HL-60 (cell line): ENCODE measurements at regions not wholly inside any gene's neighbourhood (a gene's known extent, or its start where the extent isn't known, plus 50 kb on each side); places are given as distances from the start of the nearest gene placed in this dataset. TPM values are rescaled to one million over a fixed set of nuclear protein-coding genes. Genes with fewer than 3 reads are reported as not detected.
A peak's percentile ranks its signal among the peaks of the same experiment; 100 is the strongest.
"Not testable (repeated sequence)": the region's sequence is repeated elsewhere in the genome, so short reads cannot be mapped to it uniquely, and the experiment has no call there.

Experiments used
- DNase-seq, 2 experiments: peaks; one replicate each; pipeline ENCODE4 v3.0.0-alpha.2; 2010 to 2020; ENCODE audit warnings: low read depth in 1 of 2, low spot score in 1 of 2
- H3K27ac ChIP-seq: fragments of 250-450 bp; sonication (Bioruptor Pico); replicated peaks from 2 replicates; pipeline ENCODE4 v1.5.1; 2020; ENCODE audit warnings: mild to moderate bottlenecking, moderate library complexity
- H3K27me3 ChIP-seq: fragments of 250-450 bp; sonication (Bioruptor Pico); 2 replicates; pipeline ENCODE4 v1.5.1; 2021; ENCODE audit warnings: mild to moderate bottlenecking, moderate library complexity; ENCODE audit not compliant: insufficient read depth, poor library complexity, severe bottlenecking
- H3K4me3 ChIP-seq: replicated peaks from 2 replicates; pipeline ENCODE4 v1.5.1; 2011; ENCODE audit warnings: mild to moderate bottlenecking, control low read depth, low read length; ENCODE audit not compliant: insufficient read depth
- POLR2AphosphoS5 ChIP-seq: IDR thresholded peaks from 2 replicates; pipeline ENCODE4 v1.6.1; 2012; ENCODE audit warnings: low read depth
- SPI1 ChIP-seq: IDR thresholded peaks from 2 replicates; pipeline ENCODE4 v1.6.1; 2012; ENCODE audit warnings: low read depth, mild to moderate bottlenecking, borderline replicate concordance
- microRNA-seq: library from miRNA; unstranded; fragments of <30 nt; microRNA quantifications from one replicate; pipeline ENCODE4, GENCODE V29; 2018

GRCh38 chr16:21539107-21539618, 60.2 kb upstream of the METTL9 start:
- H3K27ac ChIP-seq, DNase-seq: not testable (repeated sequence)

DNA sequence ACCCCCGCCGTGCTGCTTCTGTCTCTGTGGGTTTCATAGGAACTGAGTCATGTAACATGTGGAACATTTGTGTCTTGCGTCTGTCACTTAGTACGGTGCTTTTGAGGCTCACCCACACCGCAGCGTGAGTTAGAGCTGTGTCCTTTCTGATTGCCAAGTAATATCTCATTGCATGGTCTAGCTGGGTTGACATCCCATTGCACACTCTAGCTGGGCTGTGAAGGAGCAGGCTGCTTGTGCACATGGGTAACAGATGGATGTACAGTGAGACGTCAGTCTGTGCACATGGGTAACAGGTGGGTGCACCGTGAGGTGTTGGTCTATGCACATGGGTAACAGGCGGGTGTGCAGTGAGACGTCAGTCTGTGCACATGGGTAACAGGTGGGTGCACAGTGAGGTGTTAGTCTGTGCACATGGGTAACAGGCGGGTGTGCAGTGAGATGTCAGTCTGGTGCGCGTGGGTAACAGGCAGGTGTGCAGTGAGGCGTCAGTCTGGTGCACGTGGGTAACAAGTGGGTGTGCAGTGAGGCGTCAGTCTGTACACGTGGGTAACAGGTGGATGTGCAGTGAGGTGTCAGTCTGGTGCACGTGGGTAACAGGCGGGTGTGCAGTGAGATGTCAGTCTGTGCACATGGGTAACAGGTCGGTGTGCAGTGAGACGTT, 58.5 kb upstream of the METTL9 start:
- H3K27me3 ChIP-seq, H3K4me3 ChIP-seq: not testable (repeated sequence)
- DNase-seq, result peak; percentile 43 to 85
- H3K27ac ChIP-seq, result peak overlapping the region; percentile 66

More at GRCh38 chr16:21539107-21539618, 60.2 kb upstream of the METTL9 start:
- H3K27me3 ChIP-seq, H3K4me3 ChIP-seq: not testable (repeated sequence)

- not testable (repeated sequence) for H3K27me3 ChIP-seq, H3K4me3 ChIP-seq
- DNase-seq, result peak; percentile 41 to 91
- H3K27ac ChIP-seq, result peak overlapping the region; percentile 66
- peak; percentile 71; the same call in 1 of the 2 replicates for TF ChIP-seq SPI1
- peak; percentile 77 for TF ChIP-seq POLR2AphosphoS5
Observed at GRCh38 chr16:21541611-21542051, 57.7 kb upstream of the METTL9 start.

DNA sequence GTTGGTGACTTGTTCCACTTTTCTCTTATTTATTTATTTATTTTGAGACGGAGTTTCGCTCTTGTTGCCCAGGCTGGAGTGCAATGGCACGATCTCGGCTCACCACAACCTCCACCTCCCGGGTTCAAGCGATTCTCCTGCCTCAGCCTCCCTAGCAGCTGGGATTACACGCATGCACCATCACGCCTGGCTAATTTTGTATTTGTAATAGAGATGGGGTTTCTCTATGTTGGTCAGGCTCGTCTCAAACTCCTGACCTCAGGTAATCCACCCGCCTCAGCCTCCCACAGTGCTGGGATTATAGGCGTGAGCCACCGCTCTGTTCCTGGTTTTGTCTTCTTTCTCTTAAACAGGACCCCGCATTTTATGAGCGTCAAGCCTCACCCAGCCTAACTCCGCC, 57.3 kb upstream of the METTL9 start:
- not testable (repeated sequence) for H3K4me3 ChIP-seq, DNase-seq, H3K27me3 ChIP-seq
- H3K27ac ChIP-seq, result peak overlapping the region; percentile 57

DNA sequence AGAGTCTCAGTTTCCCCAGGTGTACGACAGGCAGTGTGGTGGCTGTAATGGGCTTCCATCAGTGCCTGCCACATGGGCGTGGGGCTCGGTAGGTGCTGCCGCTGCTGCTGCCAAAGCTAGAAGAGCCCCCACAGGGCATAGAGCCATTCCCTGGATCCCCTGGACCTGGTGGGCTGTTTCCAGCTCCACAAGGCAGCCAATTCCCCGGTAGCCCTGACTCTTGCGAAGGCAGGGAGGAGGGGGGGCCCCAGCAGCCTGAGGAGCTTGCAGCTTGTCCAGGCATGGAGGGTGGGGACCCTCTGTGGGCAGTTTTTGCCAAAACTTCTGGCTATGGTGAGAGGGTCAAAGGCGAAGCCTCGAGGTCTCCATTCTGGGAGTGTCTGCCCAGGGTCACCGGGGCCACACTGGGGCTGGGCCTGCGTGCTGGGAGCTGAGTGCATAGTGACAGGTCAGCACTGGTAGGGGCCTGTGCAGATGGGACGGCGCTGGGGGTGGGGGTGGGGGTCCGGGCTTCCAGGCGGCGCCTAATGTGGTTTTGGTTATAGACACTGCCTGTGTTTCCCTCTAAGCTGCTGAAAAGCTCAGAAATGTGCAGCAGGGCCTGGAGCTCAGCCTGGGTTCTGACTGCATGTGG, 56.8 kb upstream of the METTL9 start:
- DNase-seq, H3K4me3 ChIP-seq, H3K27me3 ChIP-seq: not testable (repeated sequence)

DNA sequence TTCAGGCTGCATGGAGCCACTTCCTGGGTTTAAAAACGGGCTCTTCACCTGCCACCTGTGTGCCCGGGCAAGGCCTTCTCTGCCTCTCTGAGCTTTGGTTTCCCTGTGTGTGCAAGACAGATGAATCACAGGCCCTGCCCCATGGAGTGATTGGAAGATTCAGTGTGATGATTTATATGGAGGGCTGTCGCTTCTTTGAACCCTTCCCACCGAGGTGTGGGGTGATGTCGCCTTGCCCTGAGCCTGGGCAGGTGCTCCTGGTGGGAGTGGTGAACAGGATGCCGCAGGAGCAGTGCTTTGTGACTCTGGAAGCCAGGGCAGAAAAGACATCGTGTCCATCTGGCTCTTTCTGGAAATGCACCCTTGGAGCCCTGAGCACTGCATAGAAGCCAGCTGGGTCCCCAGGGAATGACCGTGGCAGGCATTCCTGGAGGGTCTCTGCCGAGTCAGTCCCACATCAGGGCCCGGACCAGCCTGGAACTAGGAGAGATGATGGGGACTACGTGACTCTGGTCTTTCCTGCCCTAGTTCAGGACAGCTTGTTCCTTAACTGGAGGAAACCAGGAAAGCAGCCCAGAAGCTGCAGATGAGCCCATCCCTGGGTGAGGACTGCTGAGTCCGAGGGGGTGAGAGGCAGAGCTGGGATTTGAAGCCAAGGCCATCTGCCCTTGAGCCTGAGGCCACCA, 56.1 kb upstream of the METTL9 start:
- not testable (repeated sequence) for H3K27me3 ChIP-seq, DNase-seq, H3K4me3 ChIP-seq, H3K27ac ChIP-seq

More for the DNA sequence above, 56.8 kb upstream of the METTL9 start:
- not testable (repeated sequence) for H3K27ac ChIP-seq

DNA sequence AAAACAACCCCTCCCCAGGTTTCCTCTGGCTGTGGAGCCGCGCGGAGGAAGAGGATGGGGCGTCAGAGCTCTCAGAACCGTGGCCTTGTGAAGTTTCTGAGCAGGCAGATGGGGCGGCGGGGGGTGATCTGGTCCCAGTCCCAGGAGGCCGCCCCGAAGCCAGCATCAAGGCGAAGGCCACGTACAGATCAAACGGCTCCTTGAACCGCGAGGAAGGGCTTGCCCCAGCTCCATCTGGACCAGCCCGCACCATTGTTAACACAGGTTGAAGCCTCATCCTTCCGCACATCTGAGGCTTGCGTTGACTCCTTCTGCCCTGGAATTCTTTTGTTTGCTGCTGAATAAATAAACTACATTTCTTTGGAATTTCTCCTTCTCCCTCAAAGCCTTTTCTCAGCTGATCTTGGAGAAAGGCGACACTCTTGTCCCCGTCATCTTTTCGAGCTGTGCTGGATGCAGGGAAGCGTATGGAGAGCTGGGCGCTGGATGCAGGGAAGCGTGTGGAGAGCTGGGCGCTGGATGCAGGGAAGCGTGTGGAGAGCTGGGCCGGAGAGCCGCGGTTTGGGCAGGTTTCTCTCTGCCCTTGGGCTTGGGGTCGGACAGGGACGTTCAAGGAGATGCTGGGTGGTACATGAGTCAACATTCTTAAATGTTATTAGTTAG, 53.6 kb upstream of the METTL9 start:
- not testable (repeated sequence) for H3K4me3 ChIP-seq, H3K27me3 ChIP-seq, DNase-seq, H3K27ac ChIP-seq

- not testable (repeated sequence) for DNase-seq, H3K4me3 ChIP-seq, H3K27ac ChIP-seq, H3K27me3 ChIP-seq
Observed at GRCh38 chr16:21549396-21549795, 50.0 kb upstream of the METTL9 start.

Small RNA genes in the stretch of these regions (microRNA-seq; reads per million reads assigned to microRNA genes)
- not detected for gene MIR3680-1
